GM18867 (cell line): ENCODE measurements at regions not wholly inside any gene's neighbourhood (a gene's known extent, or its start where the extent isn't known, plus 50 kb on each side); places are given as distances from the start of the nearest gene placed in this dataset.

Experiments
- ATAC-seq: cut with Tn5 transposase; IDR thresholded peaks from one replicate; pipeline ENCODE4 v1.9.1; 2021; ENCODE audit warnings: mild to moderate bottlenecking, moderate library complexity; ENCODE audit not compliant: unreplicated experiment

GRCh38 chr3:103047640-103048039 lies 612.8 kb downstream of the ZPLD1 start:
- no peak for ATAC-seq

- ATAC-seq = peak; percentile 96
Measured at GRCh38 chr3:103048068-103048722, 613.4 kb downstream of the ZPLD1 start.

GRCh38 chr3:103052236-103052830 lies 617.5 kb downstream of the ZPLD1 start:
- no peak for ATAC-seq

- ATAC-seq = no peak
Measured at GRCh38 chr3:103055021-103055520, 620.3 kb downstream of the ZPLD1 start.

- peak; percentile 56 for ATAC-seq
Measured at GRCh38 chr3:103056542-103056941, 621.7 kb downstream of the ZPLD1 start.

GRCh38 chr3:103057003-103057402 lies 622.2 kb downstream of the ZPLD1 start:
- no peak for ATAC-seq

GRCh38 chr3:103057487-103057886 lies 622.7 kb downstream of the ZPLD1 start:
- no peak for ATAC-seq

GRCh38 chr3:103059432-103059831 lies 624.6 kb downstream of the ZPLD1 start:
- ATAC-seq = no peak

- ATAC-seq = no peak
Measured at GRCh38 chr3:103060242-103060641, 625.4 kb downstream of the ZPLD1 start.

GRCh38 chr3:103067963-103068362 lies 633.1 kb downstream of the ZPLD1 start:
- no peak for ATAC-seq

- ATAC-seq = no peak
Measured at GRCh38 chr3:103075282-103075681, 640.5 kb downstream of the ZPLD1 start.

- no peak for ATAC-seq
Measured at GRCh38 chr3:103077910-103078309, 643.1 kb downstream of the ZPLD1 start.

- ATAC-seq = no peak
Measured at GRCh38 chr3:103082501-103082900, 647.7 kb downstream of the ZPLD1 start.

- ATAC-seq = peak; percentile 52
Measured at GRCh38 chr3:103083848-103084631, 649.2 kb downstream of the ZPLD1 start.

GRCh38 chr3:103085465-103085864 lies 650.6 kb downstream of the ZPLD1 start:
- ATAC-seq = no peak

- ATAC-seq = no peak
Measured at GRCh38 chr3:103089758-103090157, 654.9 kb downstream of the ZPLD1 start.

- ATAC-seq = no peak
Measured at GRCh38 chr3:103105206-103105605, 670.4 kb downstream of the ZPLD1 start.

GRCh38 chr3:103112273-103112672 lies 677.5 kb downstream of the ZPLD1 start:
- ATAC-seq = peak; percentile 66

- peak; percentile 35 for ATAC-seq
Measured at GRCh38 chr3:103126115-103126514, 691.3 kb downstream of the ZPLD1 start.

- no peak for ATAC-seq
Measured at GRCh38 chr3:103127098-103127630, 692.3 kb downstream of the ZPLD1 start.

GRCh38 chr3:103127737-103128136 lies 692.9 kb downstream of the ZPLD1 start:
- ATAC-seq = peak; percentile 93
